Ishikawa (cell line): ENCODE measurements at regions not wholly inside any gene's neighbourhood (a gene's known extent, or its start where the extent isn't known, plus 50 kb on each side); places are given as distances from the start of the nearest gene placed in this dataset.

Experiments used
- CEBPB ChIP-seq: IDR thresholded peaks from 2 replicates; pipeline ENCODE4 v1.6.1; 2012
- CREB1 ChIP-seq: IDR thresholded peaks from 2 replicates; pipeline ENCODE4 v1.6.1; 2012; ENCODE audit warnings: low read depth
- EGR1 ChIP-seq: IDR thresholded peaks from 2 replicates; pipeline ENCODE4 v1.6.1; 2012
- EP300 ChIP-seq: IDR thresholded peaks from 2 replicates; pipeline ENCODE4 v1.6.1; 2012; ENCODE audit warnings: borderline replicate concordance
- FOXM1 ChIP-seq: IDR thresholded peaks from 2 replicates; pipeline ENCODE4 v1.6.1; 2012; ENCODE audit warnings: low read depth, borderline replicate concordance
- NFIC ChIP-seq: IDR thresholded peaks from 2 replicates; pipeline ENCODE4 v1.6.1; 2012
- RAD21 ChIP-seq: IDR thresholded peaks from 2 replicates; pipeline ENCODE4 v1.6.1; 2012; ENCODE audit warnings: low read depth
- REST ChIP-seq: IDR thresholded peaks from 2 replicates; pipeline ENCODE4 v1.6.1; 2012; ENCODE audit warnings: low read depth, mild to moderate bottlenecking
- TAF1 ChIP-seq: IDR thresholded peaks from 2 replicates; pipeline ENCODE4 v1.6.1; 2012; ENCODE audit warnings: low read depth, mild to moderate bottlenecking
- TCF12 ChIP-seq: IDR thresholded peaks from 2 replicates; pipeline ENCODE4 v1.6.1; 2012; ENCODE audit warnings: low read depth
- TEAD4 ChIP-seq: IDR thresholded peaks from 2 replicates; pipeline ENCODE4 v1.6.1; 2012
- USF1 ChIP-seq: IDR thresholded peaks from 2 replicates; pipeline ENCODE4 v1.6.1; 2012
- YY1 ChIP-seq: IDR thresholded peaks from 2 replicates; pipeline ENCODE4 v1.6.1; 2012; ENCODE audit warnings: low read depth
- ZBTB7A ChIP-seq: IDR thresholded peaks from 2 replicates; pipeline ENCODE4 v1.6.1; 2012; ENCODE audit warnings: low read depth
- TF ChIP-seq, protein P1 (sequence below): IDR thresholded peaks from 2 replicates; pipeline ENCODE4 v1.6.1; 2012

- TF ChIP-seq, protein P1, sequence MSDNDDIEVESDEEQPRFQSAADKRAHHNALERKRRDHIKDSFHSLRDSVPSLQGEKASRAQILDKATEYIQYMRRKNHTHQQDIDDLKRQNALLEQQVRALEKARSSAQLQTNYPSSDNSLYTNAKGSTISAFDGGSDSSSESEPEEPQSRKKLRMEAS: no peak
- TF ChIP-seq TEAD4 (no peak), TCF12 (no peak), EGR1 (no peak), YY1 (no peak), ZBTB7A (no peak), USF1 (no peak), REST (no peak)
Measured at GRCh38 chr14:71384007-71384845, 477.0 kb downstream of the PCNX1 start.

GRCh38 chr14:71387753-71388152 is 480.5 kb downstream of the PCNX1 start:
- TF ChIP-seq CREB1 (no peak), ZBTB7A (no peak)

GRCh38 chr14:71388336-71388735 is 481.1 kb downstream of the PCNX1 start:
- TF ChIP-seq ZBTB7A: no peak
- no peak for TF ChIP-seq RAD21

DNA sequence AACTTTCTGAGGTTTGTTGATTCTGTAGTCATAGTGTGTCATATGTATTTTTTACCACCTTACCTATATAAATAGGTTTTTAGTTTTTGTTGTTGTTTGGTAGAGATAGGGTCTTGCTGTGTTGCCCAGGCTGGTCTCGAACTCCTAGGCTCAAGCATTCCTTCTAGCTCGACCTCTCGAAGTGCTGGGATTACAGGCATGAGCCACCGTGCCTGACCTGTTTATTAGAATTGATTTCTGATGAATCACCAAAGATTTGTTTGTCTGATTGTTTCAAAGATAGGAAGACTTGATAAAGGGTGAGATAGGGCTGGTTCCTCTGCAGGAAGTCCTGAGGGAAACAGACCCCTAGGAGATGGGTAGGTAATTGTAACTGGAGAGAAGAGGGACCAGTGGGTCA is 481.6 kb downstream of the PCNX1 start:
- TF ChIP-seq EGR1 (no peak), CEBPB (no peak), FOXM1 (no peak), USF1 (no peak), EP300 (no peak), CREB1 (no peak), TEAD4 (no peak), NFIC (no peak), TAF1 (no peak), RAD21 (no peak), YY1 (no peak), ZBTB7A (no peak), TCF12 (no peak), REST (no peak)
- TF ChIP-seq, protein P1: no peak

- TF ChIP-seq EGR1: no peak
- TF ChIP-seq TAF1: no peak
- no peak for TF ChIP-seq FOXM1
- TF ChIP-seq YY1: no peak
- TF ChIP-seq REST: no peak
- TF ChIP-seq RAD21: no peak
- TF ChIP-seq, protein P1: no peak
- no peak for TF ChIP-seq EP300
- TF ChIP-seq TCF12: no peak
- TF ChIP-seq NFIC: no peak
- no peak for TF ChIP-seq CEBPB
- TF ChIP-seq TEAD4: no peak
- no peak for TF ChIP-seq ZBTB7A
Measured at GRCh38 chr14:71394386-71394785, 487.1 kb downstream of the PCNX1 start.
